Sigmoid colon (tissue), 6 donors: ENCODE measurements at regions not wholly inside any gene's neighbourhood (a gene's known extent, or its start where the extent isn't known, plus 50 kb on each side); places are given as distances from the start of the nearest gene placed in this dataset.

Experiments used
- DNase-seq: peaks from one replicate; pipeline ENCODE4 v3.0.0-alpha.2; 2019
- H3K27ac ChIP-seq, 4 donors: fragments of 200-600 bp; sonication (generic); one replicate each; pipeline ENCODE4 v1.5.1; 2016 to 2019; ENCODE audit warnings: mild to moderate bottlenecking in 1 of 4
- H3K27me3 ChIP-seq, 3 donors: fragments of 200-600 bp; sonication (generic); one replicate each; pipeline ENCODE4 v1.5.1; 2019; ENCODE audit warnings: mild to moderate bottlenecking in 1 of 3
- H3K36me3 ChIP-seq, 4 donors: fragments of 200-600 bp; sonication (generic); one replicate each; pipeline ENCODE4 v1.5.1; 2016 to 2019
- H3K4me1 ChIP-seq, 4 donors: fragments of 200-600 bp; sonication (generic); one replicate each; pipeline ENCODE4 v1.5.1; 2017 to 2019
- H3K4me3 ChIP-seq, 4 donors: fragments of 200-600 bp; sonication (generic); one replicate each; pipeline ENCODE4 v1.5.1; 2017 to 2019; ENCODE audit warnings: mild to moderate bottlenecking in 2 of 4, moderate library complexity in 1 of 4
- H3K9me3 ChIP-seq, 4 donors: fragments of 200-600 bp in 3 of 4; sonication (generic) in 3 of 4; one replicate each; pipeline versions ENCODE4 v1.5.1 to v1.6.1; 2013 to 2019
- CTCF ChIP-seq, 4 experiments: fragments of 450-650 bp in 3 of 4; fragments of 200-600 bp in 1 of 4; IDR thresholded peaks; one replicate each; pipeline ENCODE4 v1.5.1; 2016 to 2019; ENCODE audit warnings: antibody characterized with exemption in 4 of 4, mild to moderate bottlenecking in 3 of 4, moderate library complexity in 2 of 4
- EP300 ChIP-seq, 4 donors: sonication (generic); formaldehyde crosslinking; IDR thresholded peaks; one replicate each; pipeline ENCODE4 v1.6.1; 2017; ENCODE audit warnings: antibody characterized with exemption in 4 of 4
- POLR2A ChIP-seq, 2 donors: fragments of 450-650 bp; IDR thresholded peaks; one replicate each; pipeline ENCODE4 v1.6.1; 2016; ENCODE audit warnings: antibody characterized with exemption in 2 of 2, mild to moderate bottlenecking in 2 of 2, moderate library complexity in 2 of 2
- POLR2AphosphoS5 ChIP-seq, 4 donors: sonication (generic); formaldehyde crosslinking; IDR thresholded peaks; one replicate each; pipeline ENCODE4 v1.6.1; 2017; ENCODE audit warnings: antibody characterized with exemption in 4 of 4
- WGBS, 2 donors: extraction: QIAGEN DNeasy Blood & Tissue Kit; methylation state at CpG; one replicate each; pipeline ENCODE4 v1.1.7; 2013; 5-methylcytosine and 5-hydroxymethylcytosine counted together
- intact Hi-C: fragments of 100-400 bp; cut with DNase I; formaldehyde crosslinking; loops from one replicate; pipeline ENCODE4 v1.15.1; 2023
- donor health status: healthy with polysubstance abuse.
- donor health status: healthy.

DNA sequence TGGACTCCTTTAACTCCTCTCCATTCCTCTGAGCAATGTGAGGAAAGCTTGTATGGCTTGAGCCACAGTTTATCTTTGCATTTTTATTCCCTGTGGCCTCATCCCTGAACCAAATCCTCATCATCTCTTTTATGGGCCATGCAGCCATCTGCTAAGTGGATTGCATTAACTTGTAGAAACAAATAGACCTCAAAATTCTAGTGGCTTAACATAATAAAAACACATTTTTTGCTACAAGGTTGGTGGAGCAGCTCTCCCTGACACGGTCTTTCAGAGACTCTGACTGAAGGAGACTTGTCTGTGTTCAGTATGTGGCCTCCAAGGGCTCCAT is 135.3 kb downstream of the RPL22L1 start:
- H3K4me1 ChIP-seq = no peaks in the 10 kb centered on the region
- H3K27me3 ChIP-seq = no peaks in the 10 kb centered on the region
- TF ChIP-seq EP300 (IDR thresholded peaks at IDR 0.05) = no peak
- no peak for TF ChIP-seq POLR2AphosphoS5 (IDR thresholded peaks at IDR 0.05)
- no peak for TF ChIP-seq CTCF (IDR thresholded peaks at IDR 0.05)
- TF ChIP-seq POLR2A (IDR thresholded peaks at IDR 0.05) = no peak
- no peak overlapping the region for H3K4me3 ChIP-seq
- no peaks in the 10 kb centered on the region for H3K9me3 ChIP-seq
- intact Hi-C loops = no loop called here
- WGBS, 2 donors = 78 to 82% methylated on average over 1 of the region's 1 CpG
- DNase-seq = no peak
- H3K36me3 ChIP-seq = no peaks in the 10 kb centered on the region
- H3K27ac ChIP-seq = no peak overlapping the region

DNA sequence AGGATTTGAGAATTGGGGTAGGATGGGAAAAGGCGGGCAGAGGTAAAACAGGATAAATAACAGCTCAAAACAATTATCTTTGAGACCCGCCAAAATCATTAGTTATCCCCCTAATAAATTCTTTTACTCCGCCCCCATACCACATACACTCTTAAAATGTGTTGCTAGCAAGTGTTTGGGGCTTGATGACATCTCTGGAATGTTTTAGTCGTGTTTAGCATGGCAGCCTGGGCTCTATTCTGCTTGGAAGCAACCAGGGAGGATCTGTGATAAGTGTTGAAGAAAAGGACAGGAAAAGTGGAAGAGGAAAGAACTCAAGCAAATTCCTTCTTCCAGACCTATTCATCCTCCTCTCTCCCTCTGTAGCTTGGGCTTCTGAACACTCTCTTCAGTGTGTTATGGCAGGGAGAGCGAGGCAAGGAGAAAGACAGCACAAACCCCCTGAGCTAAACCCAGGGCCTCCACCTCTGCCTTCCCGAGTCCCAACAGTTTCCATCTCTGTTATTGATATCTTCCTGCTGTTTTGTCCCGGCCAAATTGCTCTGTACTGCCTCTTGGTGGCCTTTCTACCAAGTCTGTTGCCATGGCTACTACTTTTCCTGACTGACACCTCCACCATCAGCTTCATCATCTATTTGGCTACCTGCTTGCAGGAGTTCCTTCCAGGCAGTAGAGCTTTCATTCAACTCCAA is 135.8 kb downstream of the RPL22L1 start:
- WGBS, 2 donors = 61 to 66% methylated on average over 7 of the region's 7 CpGs
- Histone ChIP-seq H3K9me3 (no peaks in the 10 kb centered on the region), H3K4me3 (no peak overlapping the region), H3K4me1 (no peaks in the 10 kb centered on the region), H3K36me3 (no peaks in the 10 kb centered on the region), H3K27ac (no peak overlapping the region), H3K27me3 (no peaks in the 10 kb centered on the region)
- no peak for DNase-seq
- no peak for TF ChIP-seq EP300 (IDR thresholded peaks at IDR 0.05)
- no peak for TF ChIP-seq CTCF (IDR thresholded peaks at IDR 0.05)
- TF ChIP-seq POLR2AphosphoS5 (IDR thresholded peaks at IDR 0.05) = no peak
- no peak for TF ChIP-seq POLR2A (IDR thresholded peaks at IDR 0.05)
- intact Hi-C loops = no loop called here

- Histone ChIP-seq H3K9me3 (no peaks in the 10 kb centered on the region), H3K4me3 (no peak overlapping the region), H3K4me1 (no peaks in the 10 kb centered on the region), H3K36me3 (no peaks in the 10 kb centered on the region), H3K27ac (no peak overlapping the region), H3K27me3 (no peaks in the 10 kb centered on the region)
- intact Hi-C loops = no loop called here
- TF ChIP-seq EP300 (IDR thresholded peaks at IDR 0.05) (no peak), POLR2AphosphoS5 (IDR thresholded peaks at IDR 0.05) (no peak), CTCF (IDR thresholded peaks at IDR 0.05) (no peak), POLR2A (IDR thresholded peaks at IDR 0.05) (no peak)
- DNase-seq = no peak
Observed at GRCh38 chr3:170732660-170733245, 137.2 kb downstream of the RPL22L1 start.

DNA sequence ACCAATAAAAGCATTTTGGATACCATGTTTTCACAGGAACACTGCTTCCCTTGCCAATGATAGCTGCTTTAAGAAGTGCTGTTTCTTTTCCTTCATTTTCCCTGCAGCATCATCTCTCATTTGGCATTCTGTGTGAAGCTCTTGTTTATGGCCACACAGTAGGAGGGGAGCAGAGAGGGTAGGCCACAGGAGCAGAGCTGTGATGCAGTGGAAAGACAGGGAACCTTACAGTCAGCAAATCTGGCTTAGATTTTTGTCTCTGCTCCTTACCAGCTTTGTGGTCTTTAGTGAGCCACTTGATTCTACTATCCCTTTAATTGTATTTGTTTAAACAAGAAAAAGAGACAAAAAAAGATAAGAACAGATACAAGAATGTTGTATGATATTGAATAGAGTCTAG is 138.7 kb downstream of the RPL22L1 start:
- Histone ChIP-seq H3K9me3 (no peaks in the 10 kb centered on the region), H3K4me3 (no peak overlapping the region), H3K27me3 (no peaks in the 10 kb centered on the region), H3K36me3 (no peaks in the 10 kb centered on the region), H3K27ac (no peak overlapping the region), H3K4me1 (no peaks in the 10 kb centered on the region)
- intact Hi-C loops = no loop called here
- TF ChIP-seq POLR2A (IDR thresholded peaks at IDR 0.05) (no peak), CTCF (IDR thresholded peaks at IDR 0.05) (no peak), EP300 (IDR thresholded peaks at IDR 0.05) (no peak), POLR2AphosphoS5 (IDR thresholded peaks at IDR 0.05) (no peak)
- no peak for DNase-seq
